IPS DF 6.9 (cell line): ENCODE measurements at regions not wholly inside any gene's neighbourhood (a gene's known extent, or its start where the extent isn't known, plus 50 kb on each side); places are given as distances from the start of the nearest gene placed in this dataset.

Source experiments
- DNase-seq: peaks from one replicate; pipeline ENCODE4 v3.0.0-alpha.2; 2013; ENCODE audit warnings: low read depth, low spot score
- H3K27ac ChIP-seq: one replicate; pipeline ENCODE4 v1.5.1; 2013; ENCODE audit warnings: low read length, control low read depth
- H3K27me3 ChIP-seq: 2 replicates; pipeline ENCODE4 v1.6.1; 2013; ENCODE audit warnings: mild to moderate bottlenecking, low read length; ENCODE audit not compliant: control insufficient read depth, insufficient read depth
- H3K36me3 ChIP-seq: 2 replicates; pipeline ENCODE4 v1.6.1; 2013; ENCODE audit warnings: low read length; ENCODE audit not compliant: control insufficient read depth, insufficient read depth
- H3K4me1 ChIP-seq: 2 replicates; pipeline ENCODE4 v1.6.1; 2013; ENCODE audit warnings: low read length; ENCODE audit not compliant: control insufficient read depth, insufficient read depth
- H3K4me3 ChIP-seq: 2 replicates; pipeline ENCODE4 v1.5.1; 2013; ENCODE audit warnings: mild to moderate bottlenecking, low read length
- H3K9me3 ChIP-seq: 2 replicates; pipeline ENCODE4 v1.6.1; 2013; ENCODE audit warnings: low read length, inconsistent platforms; ENCODE audit not compliant: control insufficient read depth, insufficient read depth
- WGBS: extraction: QIAGEN DNeasy Blood & Tissue Kit; methylation state at CpG from one replicate; pipeline ENCODE4 v1.1.7; 2013; ENCODE audit warnings: mixed read lengths, missing lambda C conversion rate; ENCODE audit not compliant: insufficient read length, insufficient coverage; 5-methylcytosine and 5-hydroxymethylcytosine counted together

GRCh38 chr14:62079038-62079437 lies 316.8 kb downstream of the SNAPC1 start:
- H3K27ac ChIP-seq = no peak overlapping the region
- H3K4me1 ChIP-seq = no peaks in the 10 kb centered on the region
- H3K27me3 ChIP-seq = no peaks in the 10 kb centered on the region
- no peaks in the 10 kb centered on the region for H3K36me3 ChIP-seq
- WGBS = no CpG with 5 or more reads among the region's 1 CpG
- no peaks in the 10 kb centered on the region for H3K9me3 ChIP-seq
- H3K4me3 ChIP-seq = no peak overlapping the region
- no peak for DNase-seq

- no peak for DNase-seq
- no peak overlapping the region for H3K4me3 ChIP-seq
Observed at GRCh38 chr14:62081012-62081612, 318.9 kb downstream of the SNAPC1 start.

GRCh38 chr14:62081951-62082350 lies 319.7 kb downstream of the SNAPC1 start:
- Histone ChIP-seq H3K4me1 (no peaks in the 10 kb centered on the region), H3K27ac (no peak overlapping the region), H3K9me3 (no peaks in the 10 kb centered on the region), H3K36me3 (no peaks in the 10 kb centered on the region), H3K27me3 (no peaks in the 10 kb centered on the region), H3K4me3 (no peak overlapping the region)
- WGBS = no CpG with 5 or more reads among the region's 8 CpGs
- no peak for DNase-seq

More at GRCh38 chr14:62081012-62081612, 318.9 kb downstream of the SNAPC1 start:
- H3K27me3 ChIP-seq = no peaks in the 10 kb centered on the region
- no CpG with 5 or more reads among the region's 10 CpGs for WGBS
- no peaks in the 10 kb centered on the region for H3K9me3 ChIP-seq
- no peaks in the 10 kb centered on the region for H3K36me3 ChIP-seq
- H3K27ac ChIP-seq = no peak overlapping the region
- no peaks in the 10 kb centered on the region for H3K4me1 ChIP-seq

GRCh38 chr14:62082779-62083178 lies 320.6 kb downstream of the SNAPC1 start:
- H3K27me3 ChIP-seq = no peaks in the 10 kb centered on the region
- H3K4me1 ChIP-seq = no peaks in the 10 kb centered on the region
- H3K36me3 ChIP-seq = no peaks in the 10 kb centered on the region
- whole genome bisulfite sequencing = no CpG with 5 or more reads among the region's 6 CpGs
- DNase-seq = no peak
- H3K27ac ChIP-seq = no peak overlapping the region
- no peak overlapping the region for H3K4me3 ChIP-seq
- H3K9me3 ChIP-seq = no peaks in the 10 kb centered on the region

GRCh38 chr14:62084020-62084419 lies 321.8 kb downstream of the SNAPC1 start:
- H3K27ac ChIP-seq = no peak overlapping the region
- H3K9me3 ChIP-seq = no peaks in the 10 kb centered on the region
- no peaks in the 10 kb centered on the region for H3K36me3 ChIP-seq
- no peak for DNase-seq
- no peak overlapping the region for H3K4me3 ChIP-seq
- H3K4me1 ChIP-seq = no peaks in the 10 kb centered on the region
- WGBS = no CpG with 5 or more reads among the region's 17 CpGs
- no peaks in the 10 kb centered on the region for H3K27me3 ChIP-seq

GRCh38 chr14:62087191-62087590 lies 325.0 kb downstream of the SNAPC1 start:
- no peaks in the 10 kb centered on the region for H3K9me3 ChIP-seq
- H3K4me1 ChIP-seq = no peaks in the 10 kb centered on the region
- H3K27ac ChIP-seq = no peak overlapping the region
- no peak for DNase-seq
- no peaks in the 10 kb centered on the region for H3K36me3 ChIP-seq
- H3K4me3 ChIP-seq = no peak overlapping the region
- WGBS = no CpG with 5 or more reads among the region's 14 CpGs
- H3K27me3 ChIP-seq = no peaks in the 10 kb centered on the region

- Histone ChIP-seq H3K4me1 (no peaks in the 10 kb centered on the region), H3K9me3 (no peaks in the 10 kb centered on the region), H3K36me3 (no peaks in the 10 kb centered on the region), H3K27me3 (no peaks in the 10 kb centered on the region), H3K4me3 (no peak overlapping the region), H3K27ac (no peak overlapping the region)
- WGBS = no CpG with 5 or more reads among the region's 1 CpG
- no peak for DNase-seq
Observed at GRCh38 chr14:62093736-62094135, 331.5 kb downstream of the SNAPC1 start.

- H3K27me3 ChIP-seq = no peaks in the 10 kb centered on the region
- no CpG with 5 or more reads among the region's 2 CpGs for WGBS
Observed at GRCh38 chr14:62097072-62097471, 334.9 kb downstream of the SNAPC1 start.

GRCh38 chr14:62097824-62098223 lies 335.6 kb downstream of the SNAPC1 start:
- H3K4me1 ChIP-seq = no peaks in the 10 kb centered on the region
- WGBS = no CpG with 5 or more reads among the region's 2 CpGs
- DNase-seq = no peak
- H3K27ac ChIP-seq = no peak overlapping the region
- H3K27me3 ChIP-seq = no peaks in the 10 kb centered on the region
- H3K36me3 ChIP-seq = no peaks in the 10 kb centered on the region
- no peak overlapping the region for H3K4me3 ChIP-seq
- H3K9me3 ChIP-seq = no peaks in the 10 kb centered on the region

More at GRCh38 chr14:62097072-62097471, 334.9 kb downstream of the SNAPC1 start:
- Histone ChIP-seq H3K27ac (no peak overlapping the region), H3K4me1 (no peaks in the 10 kb centered on the region), H3K36me3 (no peaks in the 10 kb centered on the region), H3K4me3 (no peak overlapping the region), H3K9me3 (no peaks in the 10 kb centered on the region)
- DNase-seq = no peak

- Histone ChIP-seq H3K27ac (no peak overlapping the region), H3K4me1 (no peaks in the 10 kb centered on the region), H3K4me3 (no peak overlapping the region), H3K36me3 (no peaks in the 10 kb centered on the region), H3K27me3 (no peaks in the 10 kb centered on the region), H3K9me3 (no peaks in the 10 kb centered on the region)
- no peak for DNase-seq
- WGBS = no CpG with 5 or more reads among the region's 3 CpGs
Observed at GRCh38 chr14:62098357-62098756, 336.1 kb downstream of the SNAPC1 start.

GRCh38 chr14:62099091-62099490 lies 336.9 kb downstream of the SNAPC1 start:
- H3K27me3 ChIP-seq = no peaks in the 10 kb centered on the region
- H3K9me3 ChIP-seq = no peaks in the 10 kb centered on the region
- no peaks in the 10 kb centered on the region for H3K36me3 ChIP-seq
- WGBS = no CpG with 5 or more reads among the region's 1 CpG
- no peak overlapping the region for H3K4me3 ChIP-seq
- H3K4me1 ChIP-seq = no peaks in the 10 kb centered on the region
- no peak for DNase-seq
- no peak overlapping the region for H3K27ac ChIP-seq
